ENCODE measurements at regions not wholly inside any gene's neighbourhood (a gene's known extent, or its start where the extent isn't known, plus 50 kb on each side); places are given as distances from the start of the nearest gene placed in this dataset.

- FAIRE-seq (no peak), DNase-seq (ENCODE audit: low read depth, low spot score) (no peak)
- ChIA-PET CTCF (interaction anchor here (2.9 kb wide), 1 partner anchor 11 kb away, joined by 11 read pairs; no protein-coding TSS in a partner anchor), POLR2A (no interaction called here)
- Histone ChIP-seq H3K27ac (ENCODE audit: insufficient read depth, low read depth, low read length) (no peak overlapping the region), H3K9ac (replicated peaks; ENCODE audit: extremely low read depth, insufficient read depth, low read length) (no peak overlapping the region), H4K20me1 (replicated peaks; ENCODE audit: control insufficient read depth, extremely low read depth, insufficient read depth, low read length) (no peaks in the 10 kb centered on the region), H3K9me3 (replicated peaks; ENCODE audit: control insufficient read depth, insufficient read depth, low read length) (no peaks in the 10 kb centered on the region), H3K4me1 (ENCODE audit: control insufficient read depth, extremely low read depth, insufficient read depth, low read length) (no peaks in the 10 kb centered on the region), H3K79me2 (ENCODE audit: control insufficient read depth, insufficient read depth, low read length) (no peaks in the 10 kb centered on the region), H2AFZ (ENCODE audit: low read depth, low read length) (no peak overlapping the region), H3K36me3 (ENCODE audit: control insufficient read depth in 2 of 2, extremely low read depth in 1 of 2, insufficient read depth in 2 of 2, low read length in 2 of 2) (no peaks in the 10 kb centered on the region), H3K4me3 (replicated peaks in 1 of 3; ENCODE audit: insufficient read depth in 1 of 3, low read depth in 1 of 3, low read length in 3 of 3) (no peak overlapping the region), H3K4me2 (ENCODE audit: insufficient read depth, low read length) (no peak overlapping the region), H3K27me3 (ENCODE audit: control insufficient read depth in 2 of 2, insufficient read depth in 2 of 2, low read length in 2 of 2) (no peaks in the 10 kb centered on the region), H3K9me1 (replicated peaks; ENCODE audit: control insufficient read depth, extremely low read depth, insufficient read depth, low read length) (no peaks in the 10 kb centered on the region)
- TF ChIP-seq FOS (IDR thresholded peaks at IDR 0.05; ENCODE audit: borderline replicate concordance, insufficient read depth, low read length), result no peak
- no peak for TF ChIP-seq EZH2 (IDR thresholded peaks at IDR 0.05; ENCODE audit: borderline replicate concordance, low read depth, low read length, severe bottlenecking)
- no peak for TF ChIP-seq JUN (IDR thresholded peaks at IDR 0.05; ENCODE audit: borderline replicate concordance, insufficient read depth, insufficient read length, low read depth)
- TF ChIP-seq CTCF (IDR thresholded peaks at IDR 0.05; ENCODE audit: extremely low read depth in 1 of 2, insufficient read depth in 1 of 2, low read depth in 1 of 2, low read length in 2 of 2), result no peak
- TF ChIP-seq MAX (IDR thresholded peaks at IDR 0.05; ENCODE audit: insufficient read depth, insufficient read length), result no peak
- no peak for TF ChIP-seq MYC (IDR thresholded peaks at IDR 0.05; ENCODE audit: low read depth, low read length)
- TF ChIP-seq GATA2 (IDR thresholded peaks at IDR 0.05; ENCODE audit: insufficient read depth, insufficient read length, low read depth, low read length), result no peak
- TF ChIP-seq POLR2AphosphoS5 (IDR thresholded peaks at IDR 0.05; ENCODE audit: insufficient read depth, low read depth, low read length), result no peak
- no peak for TF ChIP-seq POLR2A (IDR thresholded peaks at IDR 0.05; ENCODE audit: low read depth, low read length)
- intact Hi-C loops (cut with micrococcal nuclease) (no loop called here), dilution Hi-C loops (cut with MboI; ENCODE audit: extremely low pct_ligation_motif_present, low sequenced_read_pairs) (no loop called here)
- no TSS peak for BruUV-seq (replicated peaks)
Observed at GRCh38 chr12:25424211-25424731, 128.8 kb downstream of the LMNTD1 start.

Measured in endothelial cell of umbilical vein (primary cell).